Fibroblast of the conjunctiva (primary cell): ENCODE measurements at regions not wholly inside any gene's neighbourhood (a gene's known extent, or its start where the extent isn't known, plus 50 kb on each side); places are given as distances from the start of the nearest gene placed in this dataset.

ENCODE experiments used
- DNase-seq: peaks from one replicate; pipeline ENCODE4 v3.0.0-alpha.2; 2010; ENCODE audit warnings: low read depth

GRCh38 chr7:32428546-32428945 is 61.6 kb downstream of the LSM5 start:
- no peak for DNase-seq

DNA sequence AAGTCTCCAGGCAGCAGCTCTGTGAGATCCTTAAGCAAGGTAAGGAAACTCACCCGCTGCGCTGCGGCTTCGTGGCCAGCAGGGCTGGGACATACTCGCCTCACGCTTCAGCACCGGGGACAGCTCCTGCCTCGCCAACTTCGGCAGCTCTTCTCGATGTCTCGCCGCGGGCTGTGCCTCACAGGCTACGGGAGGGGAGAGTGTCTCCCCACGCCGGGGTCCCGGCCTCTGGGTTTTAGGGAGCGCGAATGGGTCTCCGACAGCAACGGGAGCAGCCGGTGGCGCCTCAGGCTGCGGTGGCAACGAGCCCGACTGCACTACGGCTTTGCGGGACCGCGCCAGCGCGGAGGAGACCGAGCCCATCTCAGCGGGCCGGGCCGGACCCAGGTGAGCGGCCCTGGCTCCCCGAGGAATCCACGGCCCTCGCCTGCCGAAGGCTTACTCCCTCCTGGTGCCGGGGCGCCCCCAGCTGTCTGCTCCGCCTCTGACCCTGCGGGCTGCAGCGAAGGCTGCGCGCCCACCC is 62.4 kb downstream of the LSM5 start:
- DNase-seq, result peak; percentile 44

GRCh38 chr7:32416846-32417245 is 73.3 kb downstream of the LSM5 start:
- DNase-seq, result no peak

- no peak for DNase-seq
Measured at GRCh38 chr7:32415936-32416335, 74.2 kb downstream of the LSM5 start.

DNA sequence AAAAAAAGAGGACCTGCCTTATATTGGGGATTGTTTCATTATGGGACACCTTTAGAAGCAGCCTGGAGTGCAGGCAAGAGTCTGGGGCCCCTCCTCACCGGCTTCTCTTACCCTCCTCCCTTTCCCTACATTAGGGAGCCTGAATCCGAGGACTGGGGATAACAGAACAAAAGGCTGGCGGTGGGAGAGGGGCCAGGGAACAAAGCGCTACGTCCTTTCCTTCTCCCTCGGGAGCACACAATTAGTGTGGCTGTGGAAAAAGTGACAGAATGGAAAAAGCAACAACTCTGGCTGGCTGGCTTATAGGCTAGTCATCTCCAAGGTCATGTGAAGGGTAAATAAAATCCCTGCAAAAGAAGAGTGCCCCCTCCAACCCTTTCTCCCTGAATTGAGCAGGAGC is 74.7 kb downstream of the LSM5 start:
- no peak for DNase-seq

- no peak for DNase-seq
Measured at GRCh38 chr7:32412471-32412870, 77.7 kb downstream of the LSM5 start.

- no peak for DNase-seq
Measured at GRCh38 chr7:32410545-32410944, 79.6 kb downstream of the LSM5 start.

GRCh38 chr7:32406386-32406785 is 83.8 kb downstream of the LSM5 start:
- DNase-seq, result no peak

DNA sequence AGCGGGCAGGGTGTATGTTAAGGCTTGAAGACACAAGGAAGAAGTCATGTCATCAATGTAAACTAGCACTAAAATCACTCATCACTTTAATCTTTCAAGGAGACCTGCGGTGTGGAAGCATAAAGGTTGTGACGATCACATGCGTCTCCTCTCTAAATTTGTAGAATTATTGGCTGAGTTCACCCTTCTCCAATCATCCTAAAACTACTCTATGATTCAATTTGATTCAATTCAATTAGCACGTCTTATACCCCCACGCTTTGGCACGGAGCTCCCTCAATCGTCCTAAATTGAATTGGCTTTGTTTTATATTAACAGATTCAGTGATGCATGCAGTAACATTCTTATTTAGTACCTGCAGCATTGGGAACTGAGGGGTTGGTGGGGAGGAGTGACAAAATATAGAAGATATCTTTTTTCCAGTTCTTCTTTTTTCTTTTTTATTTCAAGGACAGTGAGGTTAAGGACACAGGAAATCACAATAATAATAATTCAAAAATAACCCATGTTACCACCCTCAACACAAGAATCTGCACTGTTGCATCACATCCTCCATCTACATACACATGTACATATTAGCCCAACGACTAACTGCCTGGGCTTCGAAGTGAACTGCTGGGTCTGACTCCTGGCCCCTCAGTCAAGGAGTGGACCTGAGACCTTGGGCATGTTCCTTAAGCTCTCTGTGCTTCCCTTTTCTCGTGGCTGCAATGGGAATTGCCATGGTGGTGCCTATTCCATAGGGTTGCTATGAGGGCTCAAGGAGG is 86.5 kb downstream of the LSM5 start:
- no peak for DNase-seq

- DNase-seq, result no peak
Measured at GRCh38 chr7:32400676-32401075, 89.5 kb downstream of the LSM5 start.

DNA sequence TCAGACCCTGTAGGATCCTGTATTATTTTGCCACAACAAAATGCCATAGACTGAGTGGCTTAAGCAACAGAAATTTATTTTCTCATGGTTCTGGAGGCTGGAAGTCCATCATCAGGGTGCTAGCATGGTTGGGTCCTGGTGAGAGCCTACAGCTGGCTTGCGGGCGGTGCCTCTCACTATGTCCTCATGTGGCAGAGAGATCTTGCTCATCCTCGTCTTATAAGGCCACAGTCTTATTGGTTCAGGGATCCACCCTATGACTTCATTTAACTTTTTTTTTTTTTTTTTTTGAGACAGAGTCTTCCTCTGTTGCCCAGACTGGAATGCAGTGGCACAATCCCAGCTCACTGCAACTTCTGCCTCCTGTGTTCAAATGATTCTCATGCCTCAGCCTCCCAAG is 90.9 kb downstream of the LSM5 start:
- DNase-seq, result no peak

- no peak for DNase-seq
Measured at GRCh38 chr7:32395168-32395567, 95.0 kb downstream of the LSM5 start.

GRCh38 chr7:32393861-32394260 is 96.3 kb downstream of the LSM5 start:
- no peak for DNase-seq

- no peak for DNase-seq
Measured at GRCh38 chr7:32390210-32390609, 100.0 kb downstream of the LSM5 start.

DNA sequence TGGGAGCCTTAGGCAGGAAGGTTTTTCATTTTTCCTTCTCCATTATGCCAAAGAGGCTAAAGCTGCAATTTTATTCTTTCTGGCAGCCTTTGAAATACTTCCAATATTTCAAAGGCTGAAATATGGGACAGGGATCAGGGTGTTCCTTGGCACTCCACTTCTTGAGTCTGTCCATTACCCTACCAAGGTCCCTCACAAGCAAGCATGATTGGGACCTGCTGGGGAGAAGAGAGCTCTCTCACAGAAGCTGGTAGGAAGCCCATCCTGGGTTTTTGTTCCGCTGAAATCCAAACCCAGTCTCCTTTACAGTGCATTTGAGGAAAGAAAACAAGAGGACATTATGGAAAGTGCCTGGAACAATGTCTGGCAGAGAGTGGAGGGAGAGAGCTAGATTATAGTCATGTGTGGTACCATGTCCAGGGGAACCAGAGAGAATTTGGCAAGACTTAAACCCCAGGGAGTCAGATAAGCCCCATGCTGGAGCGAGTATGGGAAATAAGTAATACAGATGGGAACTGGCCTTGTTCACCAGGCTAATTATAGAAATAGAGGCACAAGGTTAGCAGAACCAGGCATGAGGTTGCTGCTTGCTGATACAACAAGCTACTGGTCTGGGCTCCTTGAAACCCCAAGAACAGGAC is 104.7 kb downstream of the LSM5 start:
- DNase-seq, result no peak

GRCh38 chr7:32381024-32381601 is 109.1 kb downstream of the LSM5 start:
- no peak for DNase-seq

- no peak for DNase-seq
Measured at GRCh38 chr7:32379510-32380112, 110.6 kb downstream of the LSM5 start.

DNA sequence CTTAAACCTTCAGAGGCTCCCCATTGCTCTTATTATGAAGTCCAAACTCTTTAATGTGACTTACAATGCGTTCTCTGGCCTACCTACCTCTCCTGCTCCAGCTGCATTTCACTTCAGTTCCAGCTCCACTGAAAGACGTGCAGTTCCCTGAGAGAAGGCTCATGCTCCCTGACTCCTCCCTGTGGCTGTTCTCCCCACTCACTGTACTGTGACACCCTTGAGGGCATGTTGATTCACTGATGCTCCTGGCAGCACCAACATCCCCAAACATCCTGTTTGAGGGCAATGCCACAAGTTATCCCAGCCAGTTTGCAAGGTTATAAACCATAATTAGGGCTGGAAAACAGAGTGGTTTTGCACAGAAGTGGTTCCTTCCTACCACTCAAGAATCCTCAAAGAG is 111.2 kb downstream of the LSM5 start:
- DNase-seq, result no peak

- DNase-seq, result no peak
Measured at GRCh38 chr7:32364581-32364980, 125.6 kb downstream of the LSM5 start.

- no peak for DNase-seq
Measured at GRCh38 chr7:32360127-32360526, 130.1 kb downstream of the LSM5 start.

DNA sequence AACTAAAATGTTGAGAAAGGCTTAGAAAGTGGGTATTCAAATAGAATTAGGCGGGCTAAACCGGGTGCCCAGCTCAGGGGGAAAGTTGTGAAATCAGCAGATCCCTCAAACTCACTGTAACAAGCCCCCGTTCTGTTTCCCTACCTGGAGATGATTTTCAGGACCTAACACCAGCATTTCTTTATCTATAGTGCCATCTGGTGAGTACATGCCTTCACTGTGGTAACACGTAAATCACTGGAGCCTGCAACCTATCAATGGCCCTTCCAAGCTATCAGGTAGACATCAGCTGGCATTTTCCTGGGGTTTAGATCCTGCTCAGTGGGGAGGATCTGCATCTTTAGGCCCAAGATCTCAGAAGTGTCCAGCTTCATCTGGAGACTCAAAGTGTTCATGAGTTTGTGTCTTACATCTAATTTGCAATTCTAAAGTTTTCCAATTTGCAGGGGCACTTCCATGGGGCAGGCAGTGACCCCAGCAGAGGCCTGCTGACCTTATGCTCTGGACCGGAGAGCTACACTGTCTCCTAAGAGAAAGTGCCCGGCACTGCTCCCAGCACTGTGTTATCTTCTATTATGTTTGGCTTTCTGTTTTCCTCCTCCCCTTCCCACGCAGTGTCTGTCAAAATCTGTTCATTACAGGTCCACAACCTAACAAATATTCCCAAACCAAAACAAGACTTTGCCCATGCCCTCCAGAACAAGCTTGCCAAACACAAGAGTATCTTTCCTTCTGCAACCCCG is 132.5 kb downstream of the LSM5 start:
- DNase-seq, result no peak

DNA sequence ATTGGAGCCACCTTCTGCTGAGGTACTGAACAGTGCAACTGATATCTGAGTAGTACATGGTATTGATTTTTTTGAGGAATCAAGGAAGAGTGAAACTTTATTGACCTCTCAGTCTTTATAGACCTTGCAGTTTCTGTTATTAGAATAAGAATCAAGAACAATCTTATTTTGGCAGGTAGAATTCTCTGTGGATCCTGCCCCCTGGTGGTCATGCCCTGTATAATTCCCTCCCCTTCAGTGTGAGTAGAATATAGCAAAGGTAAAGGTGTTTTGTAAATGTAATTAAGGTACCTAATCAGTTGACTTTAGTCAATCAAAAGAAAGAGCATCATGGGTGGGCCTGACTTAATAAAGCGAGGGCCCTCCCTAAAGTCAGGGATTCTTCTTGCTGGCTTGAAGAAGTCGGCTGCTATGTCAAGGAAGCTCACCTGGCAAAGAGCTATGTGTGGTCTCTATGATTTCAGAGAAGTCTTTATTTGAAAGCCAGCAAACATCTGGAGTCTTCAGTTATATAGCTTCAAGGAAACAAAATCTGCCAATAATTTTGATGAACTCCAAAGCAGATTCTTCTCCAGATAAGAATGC is 142.8 kb downstream of the LSM5 start:
- DNase-seq, result no peak
